ENCODE measurements at regions not wholly inside any gene's neighbourhood (a gene's known extent, or its start where the extent isn't known, plus 50 kb on each side); places are given as distances from the start of the nearest gene placed in this dataset.
A peak's percentile ranks its signal among the peaks of the same experiment; 100 is the strongest.

DNA sequence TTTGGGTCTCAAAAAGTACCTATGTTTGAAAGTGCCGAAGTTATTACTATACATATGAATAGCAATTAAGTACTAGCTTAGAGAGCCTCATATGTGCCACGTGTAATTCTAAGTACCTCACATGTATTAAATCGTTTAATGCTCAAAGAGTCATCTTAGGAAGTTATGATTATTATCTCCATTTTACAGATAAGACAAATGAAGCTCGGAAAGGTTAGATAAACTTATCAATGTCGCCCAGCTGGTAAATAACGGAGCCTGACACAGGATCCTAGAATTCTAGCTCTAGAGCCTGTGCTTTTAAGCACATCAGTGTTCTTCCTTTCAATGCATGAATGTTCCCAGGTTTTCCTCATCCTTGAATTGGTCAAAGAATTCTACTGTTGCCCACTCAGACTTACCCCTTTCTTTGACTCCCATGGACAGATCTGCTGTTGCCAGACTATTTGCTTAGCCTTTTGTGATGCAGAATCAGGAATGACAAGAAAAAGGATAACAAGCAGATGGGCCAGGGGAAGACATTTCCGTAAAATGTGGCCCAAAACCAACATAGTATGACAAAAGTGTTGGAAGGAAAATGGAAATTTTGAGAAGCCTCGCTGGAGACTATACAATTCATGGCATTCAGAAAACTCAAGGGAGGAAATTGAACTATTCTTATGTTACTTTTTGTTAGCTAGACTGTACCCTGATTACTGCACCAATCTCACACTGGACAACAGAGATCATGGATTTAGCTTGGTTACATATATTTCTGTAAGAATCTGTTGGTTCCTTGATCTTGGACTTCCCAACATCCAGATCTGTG lies 237.1 kb upstream of the CITED2 start:
- Mint-ChIP-seq H3K36me3 (no peaks in the 10 kb centered on the region), H3K27me3 (no peaks in the 10 kb centered on the region), H3K9me3 (no peaks in the 10 kb centered on the region), H3K4me1 (no peaks in the 10 kb centered on the region), H3K4me3 (no peak overlapping the region), H3K27ac (no peak overlapping the region)
- no peak for DNase-seq

DNA sequence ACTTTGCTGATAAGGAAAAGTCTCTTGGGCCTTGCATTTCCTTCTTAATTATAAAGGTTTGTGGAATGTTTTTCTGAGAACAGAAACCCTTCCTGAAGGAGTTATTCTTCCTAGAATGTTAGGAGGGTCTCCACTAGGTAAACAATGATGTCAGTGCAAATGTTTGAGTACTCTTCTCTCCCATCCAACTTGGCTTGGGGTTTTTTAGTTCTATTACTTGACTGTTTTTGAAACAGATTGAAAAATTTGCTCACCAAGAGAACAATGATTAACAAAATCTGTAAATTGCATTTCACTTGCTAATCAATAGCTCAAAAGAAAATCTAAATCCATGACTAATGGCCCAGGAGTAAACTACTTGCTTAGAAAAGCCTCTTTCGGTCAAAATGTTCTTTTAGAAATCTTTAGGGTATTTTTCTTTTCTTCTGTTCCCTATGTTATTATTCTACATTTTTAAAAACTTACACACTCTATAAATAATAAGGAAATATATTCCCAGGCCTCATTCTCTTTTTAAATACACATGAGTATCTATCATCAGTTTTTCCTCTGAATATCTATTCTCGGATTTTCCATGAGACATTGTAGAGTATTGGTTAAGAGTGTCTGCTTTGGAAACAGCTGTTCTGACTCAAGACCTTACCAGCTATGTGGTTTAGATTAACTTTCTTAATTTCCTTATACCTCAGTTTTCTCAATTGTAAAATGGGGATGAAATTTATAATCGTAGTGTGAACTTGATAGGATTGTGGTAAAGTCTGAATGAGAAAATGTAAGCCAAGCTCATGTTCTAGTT lies 234.2 kb upstream of the CITED2 start:
- H3K27ac Mint-ChIP-seq = no peak overlapping the region
- H3K36me3 Mint-ChIP-seq = no peaks in the 10 kb centered on the region
- no peaks in the 10 kb centered on the region for H3K9me3 Mint-ChIP-seq
- no peak overlapping the region for H3K4me3 Mint-ChIP-seq
- H3K27me3 Mint-ChIP-seq = no peaks in the 10 kb centered on the region
- H3K4me1 Mint-ChIP-seq = no peaks in the 10 kb centered on the region
- DNase-seq = no peak

DNA sequence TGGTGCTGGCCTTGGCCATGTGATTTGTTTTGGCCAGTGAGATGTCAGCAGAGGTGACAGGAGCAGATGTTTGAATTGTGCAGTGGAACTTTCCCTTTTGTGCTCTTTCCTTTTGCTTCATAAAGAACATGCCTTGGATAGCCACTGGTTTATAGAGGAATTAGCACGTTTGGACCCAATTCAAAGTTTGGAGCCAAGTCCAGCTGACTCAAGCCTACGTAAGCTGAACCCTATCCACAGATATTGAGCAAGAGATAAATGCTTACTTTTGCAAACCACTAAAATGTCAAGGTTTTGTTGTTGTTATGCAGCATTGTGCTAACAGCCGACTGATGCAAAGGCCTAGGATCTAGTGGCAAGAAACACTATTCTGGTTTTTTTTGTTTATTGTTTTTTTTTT lies 230.9 kb upstream of the CITED2 start:
- Mint-ChIP-seq H3K27ac (no peak overlapping the region), H3K27me3 (no peaks in the 10 kb centered on the region), H3K9me3 (no peaks in the 10 kb centered on the region), H3K36me3 (no peaks in the 10 kb centered on the region), H3K4me1 (peaks cover 6% of the 10 kb centered on the region), H3K4me3 (no peak overlapping the region)
- DNase-seq = no peak

DNA sequence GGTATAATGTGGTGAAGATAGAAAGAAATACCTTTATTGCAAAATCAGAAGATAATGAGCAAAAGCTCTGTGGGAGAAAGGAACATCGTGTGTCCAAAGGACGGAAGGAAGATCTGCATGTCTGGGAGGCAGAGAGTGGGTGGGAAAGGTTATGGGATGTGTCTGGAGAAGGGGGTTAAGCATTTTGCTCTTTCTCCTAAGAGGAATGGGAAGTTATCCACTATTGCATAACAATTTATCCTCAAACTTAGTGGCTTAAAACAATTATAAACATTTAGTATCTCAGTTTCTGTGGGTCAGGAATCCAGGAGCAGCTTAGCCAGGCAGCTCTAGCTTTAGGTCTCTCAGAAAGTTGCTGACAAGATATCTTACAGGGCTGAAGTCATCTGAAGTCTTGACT lies 229.1 kb upstream of the CITED2 start:
- no peak for DNase-seq
- Mint-ChIP-seq H3K4me3 (no peak overlapping the region), H3K27ac (no peak overlapping the region), H3K27me3 (no peaks in the 10 kb centered on the region), H3K9me3 (no peaks in the 10 kb centered on the region), H3K36me3 (no peaks in the 10 kb centered on the region), H3K4me1 (peaks cover 8% of the 10 kb centered on the region)

DNA sequence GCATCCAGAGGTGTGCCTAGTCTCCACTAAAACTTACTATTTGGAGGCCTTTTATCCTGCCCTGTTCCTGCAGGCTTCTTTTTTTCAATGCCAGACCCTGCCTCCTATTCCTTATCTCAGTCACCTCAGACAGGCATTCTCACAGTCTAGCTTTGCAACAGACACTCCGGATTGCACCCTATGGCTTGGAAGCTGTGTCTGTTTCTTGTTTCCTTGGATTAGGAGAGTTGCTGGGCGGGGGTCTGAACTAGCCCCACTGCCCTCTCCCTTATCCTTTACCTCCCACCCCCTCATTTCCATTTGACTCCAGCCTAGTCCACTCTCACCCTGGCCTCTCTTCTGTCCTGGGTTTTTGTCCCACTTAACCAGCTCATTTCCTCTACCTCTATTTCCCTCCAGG lies 228.1 kb upstream of the CITED2 start:
- no peak overlapping the region for H3K27ac Mint-ChIP-seq
- H3K27me3 Mint-ChIP-seq = no peaks in the 10 kb centered on the region
- H3K4me1 Mint-ChIP-seq = peaks cover 8% of the 10 kb centered on the region
- H3K36me3 Mint-ChIP-seq = no peaks in the 10 kb centered on the region
- no peak for DNase-seq
- H3K9me3 Mint-ChIP-seq = no peaks in the 10 kb centered on the region
- no peak overlapping the region for H3K4me3 Mint-ChIP-seq

DNA sequence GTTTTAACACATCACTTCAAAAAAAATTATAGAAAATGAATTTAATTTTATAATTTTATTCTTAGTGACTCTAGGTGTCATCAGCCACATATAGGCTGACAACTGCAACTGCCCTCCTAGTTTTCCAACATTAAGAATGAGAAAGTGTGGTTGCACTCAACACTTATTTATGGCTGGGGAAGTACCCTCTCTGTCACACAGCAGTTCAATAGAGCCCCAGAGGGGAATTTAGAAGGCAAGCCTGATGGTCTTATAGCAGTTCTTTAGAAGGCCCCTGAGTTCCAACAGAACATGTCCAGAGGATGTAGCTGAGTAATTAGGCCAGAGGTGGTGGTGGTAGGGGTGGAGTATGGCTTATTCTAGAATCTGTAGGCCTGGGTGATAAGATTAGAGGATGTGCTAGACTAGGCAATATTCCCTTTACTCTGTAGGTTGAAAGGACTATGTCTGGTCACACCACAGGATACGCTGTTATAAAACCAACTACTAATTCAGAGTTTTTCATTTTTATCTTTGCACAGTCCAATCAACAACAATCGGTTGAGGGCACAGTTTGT lies 226.5 kb upstream of the CITED2 start:
- no peak overlapping the region for H3K4me3 Mint-ChIP-seq
- H3K27me3 Mint-ChIP-seq = peaks cover under 1% of the 10 kb centered on the region
- DNase-seq = no peak
- peak overlapping the region; percentile 55 for H3K27ac Mint-ChIP-seq
- peaks cover 8% of the 10 kb centered on the region for H3K4me1 Mint-ChIP-seq
- no peaks in the 10 kb centered on the region for H3K9me3 Mint-ChIP-seq
- H3K36me3 Mint-ChIP-seq = no peaks in the 10 kb centered on the region

DNA sequence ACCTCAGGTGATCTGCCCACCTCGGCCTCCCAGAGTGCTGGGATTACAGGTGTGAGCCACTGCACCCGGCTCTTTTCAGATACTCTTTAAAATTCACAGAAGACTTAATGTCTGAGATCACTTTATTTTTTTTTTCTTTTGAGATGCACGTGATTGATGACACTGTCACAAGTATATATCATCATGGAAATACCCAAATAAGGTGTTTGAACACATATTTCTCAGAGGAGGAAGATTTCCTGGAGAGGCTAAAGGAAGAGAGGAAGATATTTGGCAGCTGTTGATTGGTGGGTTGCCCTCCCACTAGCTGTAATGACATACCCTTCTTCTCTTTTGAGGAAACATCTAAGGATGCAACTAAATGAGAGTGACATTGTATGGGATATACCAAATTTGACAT lies 225.9 kb upstream of the CITED2 start:
- H3K27me3 Mint-ChIP-seq = peaks cover 6% of the 10 kb centered on the region
- H3K9me3 Mint-ChIP-seq = no peaks in the 10 kb centered on the region
- H3K36me3 Mint-ChIP-seq = no peaks in the 10 kb centered on the region
- no peak overlapping the region for H3K4me3 Mint-ChIP-seq
- H3K27ac Mint-ChIP-seq = no peak overlapping the region
- peaks cover 8% of the 10 kb centered on the region for H3K4me1 Mint-ChIP-seq
- DNase-seq = no peak

DNA sequence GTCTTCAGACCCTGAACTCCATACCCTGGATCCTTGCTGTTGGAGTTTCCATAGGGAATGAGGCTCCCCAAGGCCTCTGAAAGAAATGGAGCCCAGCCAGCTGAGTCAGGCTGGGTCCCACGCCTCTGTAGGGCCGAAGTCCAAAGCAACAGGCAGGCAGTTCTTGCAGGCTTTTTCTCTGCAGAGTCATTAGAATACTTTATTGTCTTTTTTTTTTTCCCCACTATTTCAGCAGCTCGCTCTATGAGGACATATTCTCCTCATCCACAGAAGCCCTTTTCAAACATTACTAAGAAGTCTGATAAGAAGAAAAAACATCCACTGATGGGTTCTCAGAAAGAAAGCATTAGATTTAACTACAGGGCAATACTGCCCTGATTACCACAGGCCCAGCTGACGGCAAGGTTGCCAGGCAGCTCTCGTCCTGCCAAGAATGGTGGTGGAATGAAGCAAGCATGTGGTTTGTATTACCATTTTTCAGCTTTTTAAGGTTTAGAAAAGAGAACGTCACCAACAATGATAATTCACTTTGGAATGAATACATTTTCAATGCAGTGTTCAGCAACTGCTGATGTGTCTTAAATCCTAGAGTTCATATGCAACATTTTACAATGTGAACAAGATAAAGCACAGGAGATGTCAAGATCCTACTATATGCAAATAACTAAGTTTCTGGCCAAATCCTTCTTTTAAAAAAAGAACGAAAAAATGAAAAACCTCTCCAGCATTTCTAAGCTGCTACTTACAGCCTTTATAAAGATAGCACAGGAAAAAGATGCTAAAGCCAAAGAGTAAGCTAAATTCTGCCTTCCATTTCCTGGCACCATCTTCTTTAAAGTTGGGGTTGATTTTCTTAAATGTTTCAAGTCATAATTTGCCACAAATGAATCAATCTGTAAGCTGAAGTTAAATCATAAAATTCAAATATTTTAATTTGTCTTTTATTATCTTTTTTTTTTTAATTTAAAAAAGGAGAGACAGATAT lies 223.6 kb upstream of the CITED2 start:
- H3K4me3 Mint-ChIP-seq = no peak overlapping the region
- H3K4me1 Mint-ChIP-seq = peaks cover 8% of the 10 kb centered on the region
- no peaks in the 10 kb centered on the region for H3K36me3 Mint-ChIP-seq
- peaks cover 6% of the 10 kb centered on the region for H3K27me3 Mint-ChIP-seq
- no peak for DNase-seq
- no peaks in the 10 kb centered on the region for H3K9me3 Mint-ChIP-seq
- no peak overlapping the region for H3K27ac Mint-ChIP-seq

DNA sequence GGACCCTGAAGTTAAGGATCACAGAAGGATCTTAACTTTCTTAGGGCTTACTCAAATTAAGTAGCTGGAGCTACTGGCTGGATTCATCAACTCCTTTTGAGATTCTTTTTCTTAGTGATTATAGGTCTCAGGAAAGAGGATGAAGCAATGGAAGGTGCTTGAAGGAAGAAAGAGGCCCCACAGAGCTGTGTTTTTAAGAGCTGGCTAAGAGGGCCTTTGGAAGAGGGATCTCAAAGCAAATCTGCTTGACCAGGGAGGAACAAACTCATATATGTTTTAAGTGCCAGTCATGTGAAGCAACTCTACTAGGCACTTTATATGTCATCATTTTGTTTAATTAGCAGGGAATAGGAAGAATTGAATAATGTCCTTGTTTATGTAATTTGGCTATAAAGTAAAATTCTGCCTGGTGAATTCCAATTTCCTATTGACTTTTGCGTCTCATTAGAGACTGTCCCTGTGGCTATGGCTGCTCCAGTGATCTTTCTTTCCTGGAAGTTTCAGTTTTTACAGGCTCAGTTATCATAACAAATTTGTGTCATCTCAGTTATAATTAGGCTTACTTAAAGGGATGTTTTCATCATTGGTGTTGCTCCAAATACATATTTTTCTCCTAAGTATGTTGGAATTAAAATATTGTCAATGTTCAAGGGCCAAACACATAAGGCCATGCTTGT lies 222.8 kb upstream of the CITED2 start:
- Mint-ChIP-seq H3K9me3 (no peaks in the 10 kb centered on the region), H3K4me1 (peaks cover 8% of the 10 kb centered on the region), H3K27ac (no peak overlapping the region), H3K4me3 (no peak overlapping the region), H3K27me3 (peaks cover 10% of the 10 kb centered on the region), H3K36me3 (no peaks in the 10 kb centered on the region)
- DNase-seq = no peak

DNA sequence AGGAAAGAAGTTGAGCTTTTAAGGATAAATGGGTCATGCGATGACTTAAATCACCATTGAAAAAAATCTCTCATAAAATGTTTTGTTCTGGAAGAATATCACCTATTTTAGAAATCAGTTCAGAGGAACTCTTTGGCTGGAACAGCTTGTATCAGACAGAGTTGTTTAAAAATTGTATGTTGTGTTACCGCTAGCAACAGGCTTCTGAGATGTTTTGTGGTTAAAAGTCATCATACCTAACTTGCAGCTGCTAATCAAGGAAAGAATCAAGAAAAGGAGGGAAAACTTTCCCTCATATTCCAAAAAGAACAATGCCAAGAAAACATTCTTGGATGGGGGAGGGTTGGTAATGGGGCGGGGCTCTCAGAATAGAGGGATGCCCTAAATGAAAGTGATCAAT lies 220.7 kb upstream of the CITED2 start:
- no peaks in the 10 kb centered on the region for H3K36me3 Mint-ChIP-seq
- H3K9me3 Mint-ChIP-seq = no peaks in the 10 kb centered on the region
- peaks cover 26% of the 10 kb centered on the region for H3K27me3 Mint-ChIP-seq
- no peak overlapping the region for H3K4me3 Mint-ChIP-seq
- H3K4me1 Mint-ChIP-seq = peaks cover 4% of the 10 kb centered on the region
- no peak overlapping the region for H3K27ac Mint-ChIP-seq
- no peak for DNase-seq

DNA sequence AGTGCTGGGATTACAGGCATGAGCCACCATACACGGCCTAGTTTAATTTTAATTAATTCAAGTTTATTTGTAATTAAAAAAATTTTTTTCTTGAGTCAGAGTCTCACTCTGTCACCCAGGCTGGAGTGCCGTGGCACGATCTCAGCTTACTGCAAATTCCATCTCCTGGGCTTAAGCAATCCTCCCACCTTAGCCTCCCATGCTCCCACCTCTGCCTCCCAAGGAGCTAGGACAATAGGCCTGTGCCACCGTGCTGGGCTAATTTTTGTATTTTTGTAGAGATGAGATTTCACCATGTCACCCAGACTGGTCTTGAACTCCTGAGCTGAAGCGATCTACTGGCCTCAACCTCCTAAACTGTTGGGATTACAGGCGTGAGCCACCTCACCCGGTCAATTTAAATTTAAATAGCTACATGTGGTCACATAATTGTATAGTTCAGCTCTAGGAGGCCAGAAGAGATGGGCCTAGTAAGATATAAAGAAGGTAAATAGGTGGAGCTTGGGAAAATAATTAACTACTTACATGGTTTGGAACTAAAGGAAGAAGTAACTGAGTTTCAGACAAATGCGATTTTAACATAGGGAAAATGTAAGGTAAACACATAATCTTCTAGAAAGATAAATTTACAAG lies 220.0 kb upstream of the CITED2 start:
- H3K36me3 Mint-ChIP-seq = no peaks in the 10 kb centered on the region
- H3K4me3 Mint-ChIP-seq = no peak overlapping the region
- H3K27ac Mint-ChIP-seq = no peak overlapping the region
- peaks cover 30% of the 10 kb centered on the region for H3K27me3 Mint-ChIP-seq
- DNase-seq = no peak
- H3K4me1 Mint-ChIP-seq = peaks cover 4% of the 10 kb centered on the region
- no peaks in the 10 kb centered on the region for H3K9me3 Mint-ChIP-seq

DNA sequence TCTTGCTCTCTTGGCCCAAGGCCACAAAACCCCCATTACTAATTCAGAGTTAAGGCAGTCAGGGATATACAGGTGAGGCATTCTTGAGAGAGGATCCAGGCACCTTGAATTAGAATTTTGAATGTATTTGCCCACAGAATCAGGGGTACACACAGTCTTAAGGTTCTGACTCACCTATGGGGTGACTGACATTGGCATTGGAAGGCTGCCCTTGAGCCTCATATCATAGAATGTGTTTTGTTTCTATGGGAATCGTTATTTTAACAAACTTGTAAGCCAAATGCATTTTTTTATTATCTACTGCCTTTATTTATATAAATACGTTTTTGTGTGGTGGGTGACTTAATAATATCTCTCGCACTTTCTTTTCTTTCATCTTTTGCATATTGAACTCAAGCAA lies 218.6 kb upstream of the CITED2 start:
- Mint-ChIP-seq H3K4me3 (no peak overlapping the region), H3K27ac (no peak overlapping the region), H3K27me3 (peaks cover 33% of the 10 kb centered on the region), H3K4me1 (peaks cover 4% of the 10 kb centered on the region), H3K9me3 (no peaks in the 10 kb centered on the region), H3K36me3 (no peaks in the 10 kb centered on the region)
- DNase-seq = no peak

DNA sequence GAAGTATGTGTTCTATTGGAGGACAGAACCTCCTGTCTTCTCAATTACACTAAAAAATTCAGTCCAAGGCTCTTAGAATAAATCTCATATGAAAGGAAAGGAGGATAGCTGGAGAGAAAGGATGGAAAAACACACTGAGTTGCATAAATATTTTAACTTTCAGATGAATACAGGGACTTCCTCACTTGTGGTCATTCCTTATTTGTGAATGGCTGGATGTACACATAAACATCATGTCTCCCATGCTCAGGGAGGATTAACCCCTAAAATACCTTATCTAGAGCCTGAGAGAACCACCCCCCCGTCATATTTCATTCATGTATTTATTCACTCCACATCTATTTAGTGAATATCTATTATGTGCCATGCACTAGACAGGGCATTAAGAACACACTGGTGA lies 217.6 kb upstream of the CITED2 start:
- H3K36me3 Mint-ChIP-seq = no peaks in the 10 kb centered on the region
- no peaks in the 10 kb centered on the region for H3K9me3 Mint-ChIP-seq
- no peak for DNase-seq
- H3K4me3 Mint-ChIP-seq = no peak overlapping the region
- peaks cover 4% of the 10 kb centered on the region for H3K4me1 Mint-ChIP-seq
- peaks cover 33% of the 10 kb centered on the region for H3K27me3 Mint-ChIP-seq
- H3K27ac Mint-ChIP-seq = no peak overlapping the region
